Endothelial cell of umbilical vein (primary cell): ENCODE measurements at regions not wholly inside any gene's neighbourhood (a gene's known extent, or its start where the extent isn't known, plus 50 kb on each side); places are given as distances from the start of the nearest gene placed in this dataset.

Experiments used
- BruUV-seq: library from RNA; stranded (reverse); fragments of 400-500 nt; replicated peaks from 2 replicates; lab custom pipeline; 2021; lab: Mats Ljungman, UMichigan
- CTCF ChIA-PET: fragments of 300-600, 350-600 bp; sonication (Branson Sonifier 250); formaldehyde crosslinking; loops from one replicate; lab custom pipeline; 2021; ENCODE audit warnings: antibody characterized with exemption, inconsistent platforms; lab: Charles Lee
- POLR2A ChIA-PET: fragments of 300-600, 350-600 bp; sonication (Branson Sonifier 250); formaldehyde crosslinking; loops from one replicate; lab custom pipeline; 2021; ENCODE audit warnings: antibody characterized with exemption, inconsistent platforms; lab: Charles Lee
- DNase-seq: peaks from one replicate; pipeline ENCODE4 v3.0.0-alpha.2; 2011; ENCODE audit warnings: low read depth, low spot score
- FAIRE-seq: peaks from 2 replicates; lab custom pipeline; 2011; peaks lifted over from hg19 to GRCh38; lab: Jason Lieb, UNC
- H2AFZ ChIP-seq: 2 replicates; pipeline ENCODE4 v1.6.0; 2012; ENCODE audit warnings: low read depth, low read length, control low read depth, inconsistent platforms
- H3K27ac ChIP-seq: 2 replicates; pipeline ENCODE4 v1.5.1; 2011; ENCODE audit warnings: low read depth, mild to moderate bottlenecking, control low read depth, low read length, moderate library complexity; ENCODE audit not compliant: insufficient read depth
- H3K27me3 ChIP-seq, 2 experiments: 2 replicates each; pipeline versions ENCODE4 v1.6.0 to v1.6.1; 2011; ENCODE audit warnings: low read length in 2 of 2, mixed read lengths in 1 of 2; ENCODE audit not compliant: control insufficient read depth in 2 of 2, insufficient read depth in 2 of 2
- H3K36me3 ChIP-seq, 2 experiments: 2 replicates in 1 of 2; 3 replicates in 1 of 2; pipeline ENCODE4 v1.5.1; 2011; ENCODE audit warnings: low read length in 2 of 2, mild to moderate bottlenecking in 1 of 2, moderate library complexity in 1 of 2; ENCODE audit not compliant: control insufficient read depth in 2 of 2, insufficient read depth in 2 of 2; ENCODE audit errors: extremely low read depth in 1 of 2
- H3K4me1 ChIP-seq: 3 replicates; pipeline ENCODE4 v1.5.1; 2011; ENCODE audit warnings: mild to moderate bottlenecking, low read length; ENCODE audit not compliant: control insufficient read depth, insufficient read depth; ENCODE audit errors: extremely low read depth
- H3K4me2 ChIP-seq: 2 replicates; pipeline ENCODE4 v1.6.1; 2011; ENCODE audit warnings: low read length, control low read depth, mixed read lengths; ENCODE audit not compliant: insufficient read depth
- H3K4me3 ChIP-seq, 3 experiments: fragments of 200-600 bp in 1 of 3; sonication (generic), shearing (Covaris generic) in 1 of 3; replicated peaks in 1 of 3; 2 replicates each; pipeline ENCODE4 v1.5.1; 2011 to 2016; ENCODE audit warnings: control low read depth in 3 of 3, low read length in 3 of 3, mild to moderate bottlenecking in 2 of 3, inconsistent platforms in 1 of 3, low read depth in 1 of 3, moderate library complexity in 1 of 3; ENCODE audit not compliant: insufficient read depth in 1 of 3
- H3K79me2 ChIP-seq: 2 replicates; pipeline ENCODE4 v1.6.0; 2012; ENCODE audit warnings: low read length, inconsistent platforms; ENCODE audit not compliant: control insufficient read depth, insufficient read depth
- H3K9ac ChIP-seq: replicated peaks from 2 replicates; pipeline ENCODE3; 2011; ENCODE audit warnings: low read length, control low read depth; ENCODE audit not compliant: insufficient read depth; ENCODE audit errors: extremely low read depth
- H3K9me1 ChIP-seq: replicated peaks from 3 replicates; pipeline ENCODE4 v1.6.0; 2011; ENCODE audit warnings: mild to moderate bottlenecking, low read length; ENCODE audit not compliant: control insufficient read depth, insufficient read depth; ENCODE audit errors: extremely low read depth
- H3K9me3 ChIP-seq: replicated peaks from 2 replicates; pipeline ENCODE4 v1.5.1; 2012; ENCODE audit warnings: low read length, inconsistent platforms; ENCODE audit not compliant: control insufficient read depth, insufficient read depth
- H4K20me1 ChIP-seq: replicated peaks from 2 replicates; pipeline ENCODE3; 2011; ENCODE audit warnings: mild to moderate bottlenecking, low read length; ENCODE audit not compliant: control insufficient read depth, insufficient read depth; ENCODE audit errors: extremely low read depth
- EZH2 ChIP-seq: IDR thresholded peaks from 2 replicates; pipeline ENCODE4 v1.6.1; 2012; ENCODE audit warnings: borderline replicate concordance, low read depth, mild to moderate bottlenecking, moderate library complexity, low read length, inconsistent platforms; ENCODE audit not compliant: severe bottlenecking
- FOS ChIP-seq: IDR thresholded peaks from 2 replicates; pipeline ENCODE4 v1.6.1; 2011; ENCODE audit warnings: mild to moderate bottlenecking, low read length, moderate library complexity, borderline replicate concordance; ENCODE audit not compliant: insufficient read depth
- GATA2 ChIP-seq: IDR thresholded peaks from 2 replicates; pipeline ENCODE4 v1.7.0; 2011; ENCODE audit warnings: low read depth, mild to moderate bottlenecking, moderate library complexity, mixed read lengths, low read length; ENCODE audit not compliant: insufficient read length, insufficient read depth
- JUN ChIP-seq: IDR thresholded peaks from 2 replicates; pipeline ENCODE4 v1.6.1; 2011; ENCODE audit warnings: borderline replicate concordance, low read depth; ENCODE audit not compliant: insufficient read length, insufficient read depth
- MAX ChIP-seq: IDR thresholded peaks from 2 replicates; pipeline ENCODE4 v1.6.1; 2011; ENCODE audit not compliant: insufficient read depth, insufficient read length
- MYC ChIP-seq: IDR thresholded peaks from one replicate; pipeline ENCODE4 v1.6.1; 2011; ENCODE audit warnings: mild to moderate bottlenecking, low read depth, low read length
- POLR2A ChIP-seq: IDR thresholded peaks from 2 replicates; pipeline ENCODE4 v1.6.1; 2012; ENCODE audit warnings: low read depth, mild to moderate bottlenecking, control low read depth, low read length
- POLR2AphosphoS5 ChIP-seq: IDR thresholded peaks from 2 replicates; pipeline ENCODE4 v1.6.1; 2012; ENCODE audit warnings: low read depth, mild to moderate bottlenecking, control low read depth, low read length, moderate library complexity; ENCODE audit not compliant: insufficient read depth
- dilution Hi-C: fragments of 300-500 bp; cut with MboI; formaldehyde crosslinking; loops from one replicate; pipeline ENCODE4 v1.15.0; 2019; ENCODE audit warnings: low sequenced_read_pairs; ENCODE audit not compliant: extremely low pct_ligation_motif_present
- intact Hi-C: fragments of 100-400 bp; cut with micrococcal nuclease; formaldehyde crosslinking; loops from one replicate; pipeline ENCODE4 v1.10.0; 2022
- TF ChIP-seq, protein P1 (sequence below), 2 donors: IDR thresholded peaks; 1 replicate in 1 of 2; 2 replicates in 1 of 2; pipeline ENCODE4 v1.5.1; 2011; ENCODE audit warnings: low read length in 2 of 2, mild to moderate bottlenecking in 2 of 2, moderate library complexity in 2 of 2, control low read depth in 1 of 2, inconsistent platforms in 1 of 2, low read depth in 1 of 2; ENCODE audit not compliant: insufficient read depth in 1 of 2; ENCODE audit errors: extremely low read depth in 1 of 2

- H3K9me3 ChIP-seq: no peaks in the 10 kb centered on the region
- no TSS peak for BruUV-seq
- H3K4me1 ChIP-seq: no peaks in the 10 kb centered on the region
- no peak for DNase-seq
- no peak overlapping the region for H2AFZ ChIP-seq
- H4K20me1 ChIP-seq: no peaks in the 10 kb centered on the region
- dilution Hi-C loops (no loop called here), intact Hi-C loops (no loop called here)
- H3K27ac ChIP-seq: no peak overlapping the region
- TF ChIP-seq GATA2: no peak
- no peak for TF ChIP-seq POLR2A
- no peak for TF ChIP-seq MYC
- TF ChIP-seq FOS: no peak
- TF ChIP-seq, protein P1, sequence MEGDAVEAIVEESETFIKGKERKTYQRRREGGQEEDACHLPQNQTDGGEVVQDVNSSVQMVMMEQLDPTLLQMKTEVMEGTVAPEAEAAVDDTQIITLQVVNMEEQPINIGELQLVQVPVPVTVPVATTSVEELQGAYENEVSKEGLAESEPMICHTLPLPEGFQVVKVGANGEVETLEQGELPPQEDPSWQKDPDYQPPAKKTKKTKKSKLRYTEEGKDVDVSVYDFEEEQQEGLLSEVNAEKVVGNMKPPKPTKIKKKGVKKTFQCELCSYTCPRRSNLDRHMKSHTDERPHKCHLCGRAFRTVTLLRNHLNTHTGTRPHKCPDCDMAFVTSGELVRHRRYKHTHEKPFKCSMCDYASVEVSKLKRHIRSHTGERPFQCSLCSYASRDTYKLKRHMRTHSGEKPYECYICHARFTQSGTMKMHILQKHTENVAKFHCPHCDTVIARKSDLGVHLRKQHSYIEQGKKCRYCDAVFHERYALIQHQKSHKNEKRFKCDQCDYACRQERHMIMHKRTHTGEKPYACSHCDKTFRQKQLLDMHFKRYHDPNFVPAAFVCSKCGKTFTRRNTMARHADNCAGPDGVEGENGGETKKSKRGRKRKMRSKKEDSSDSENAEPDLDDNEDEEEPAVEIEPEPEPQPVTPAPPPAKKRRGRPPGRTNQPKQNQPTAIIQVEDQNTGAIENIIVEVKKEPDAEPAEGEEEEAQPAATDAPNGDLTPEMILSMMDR (IDR thresholded peaks at IDR 0.05; ENCODE audit: extremely low read depth in 1 of 2, insufficient read depth in 1 of 2, low read depth in 1 of 2, low read length in 2 of 2): no peak
- TF ChIP-seq JUN: no peak
- no peak for FAIRE-seq
- H3K27me3 ChIP-seq: no peaks in the 10 kb centered on the region
- CTCF ChIA-PET: no interaction called here
- POLR2A ChIA-PET: no interaction called here
- H3K4me2 ChIP-seq: no peak overlapping the region
- H3K36me3 ChIP-seq: no peaks in the 10 kb centered on the region
- H3K79me2 ChIP-seq: no peaks in the 10 kb centered on the region
- no peak overlapping the region for H3K4me3 ChIP-seq
- no peaks in the 10 kb centered on the region for H3K9me1 ChIP-seq
- no peak overlapping the region for H3K9ac ChIP-seq
Measured at GRCh38 chr4:35952751-35953150, 291.6 kb downstream of the ARAP2 start.

- TF ChIP-seq JUN (no peak), MAX (no peak), POLR2AphosphoS5 (no peak), FOS (no peak), GATA2 (no peak), EZH2 (no peak), MYC (no peak), POLR2A (no peak)
- TF ChIP-seq, protein P1 (IDR thresholded peaks at IDR 0.05; ENCODE audit: extremely low read depth in 1 of 2, insufficient read depth in 1 of 2, low read depth in 1 of 2, low read length in 2 of 2): no peak
- H3K9me3 ChIP-seq: no peaks in the 10 kb centered on the region
- POLR2A ChIA-PET: no interaction called here
- H3K36me3 ChIP-seq: no peaks in the 10 kb centered on the region
- no peak overlapping the region for H3K9ac ChIP-seq
- no peaks in the 10 kb centered on the region for H3K9me1 ChIP-seq
- dilution Hi-C loops: no loop called here
- no peaks in the 10 kb centered on the region for H3K79me2 ChIP-seq
- no peaks in the 10 kb centered on the region for H3K27me3 ChIP-seq
- CTCF ChIA-PET: no interaction called here
- no peak overlapping the region for H2AFZ ChIP-seq
- H3K4me3 ChIP-seq: no peak overlapping the region
- H4K20me1 ChIP-seq: no peaks in the 10 kb centered on the region
- no TSS peak for BruUV-seq
- H3K4me1 ChIP-seq: no peaks in the 10 kb centered on the region
- intact Hi-C loops: no loop called here
- DNase-seq (no peak), FAIRE-seq (no peak)
- no peak overlapping the region for H3K4me2 ChIP-seq
- H3K27ac ChIP-seq: no peak overlapping the region
Measured at GRCh38 chr4:35963383-35963782, 280.9 kb downstream of the ARAP2 start.
